Smooth muscle cell (in vitro differentiated cells): ENCODE measurements at regions not wholly inside any gene's neighbourhood (a gene's known extent, or its start where the extent isn't known, plus 50 kb on each side); places are given as distances from the start of the nearest gene placed in this dataset.

Experiments used
- DNase-seq: peaks from one replicate; lab custom pipeline; 2025; ENCODE audit not compliant: unreplicated experiment; lab: John Stamatoyannopoulos, UW
- H2AFZ ChIP-seq: fragments of 200-600 bp; sonication (generic); 2 replicates; pipeline ENCODE4 v1.6.0; 2016; ENCODE audit warnings: antibody characterized with exemption, low read depth, mild to moderate bottlenecking
- H3F3A ChIP-seq: fragments of 200-600 bp; sonication (generic); 2 replicates; pipeline ENCODE4 v1.6.0; 2017; ENCODE audit warnings: antibody characterized with exemption, low read depth
- H3K27ac ChIP-seq: fragments of 200-600 bp; sonication (generic); 2 replicates; pipeline ENCODE4 v1.5.1; 2016; ENCODE audit warnings: low read depth, mild to moderate bottlenecking
- H3K27me3 ChIP-seq: fragments of 200-600 bp; sonication (generic); 2 replicates; pipeline ENCODE4 v1.6.1; 2016; ENCODE audit warnings: low read depth, mild to moderate bottlenecking
- H3K36me3 ChIP-seq: fragments of 200-600 bp; sonication (generic); 2 replicates; pipeline ENCODE4 v1.5.1; 2016; ENCODE audit warnings: low read depth
- H3K4me1 ChIP-seq: fragments of 200-600 bp; sonication (generic); 2 replicates; pipeline ENCODE4 v1.5.1; 2016; ENCODE audit warnings: low read depth
- H3K4me2 ChIP-seq: fragments of 200-600 bp; sonication (generic); 2 replicates; pipeline ENCODE4 v1.6.0; 2016; ENCODE audit warnings: mild to moderate bottlenecking
- H3K4me3 ChIP-seq: fragments of 200-600 bp; sonication (generic); 2 replicates; pipeline ENCODE4 v1.5.1; 2016; ENCODE audit warnings: mild to moderate bottlenecking
- H3K79me2 ChIP-seq: fragments of 200-600 bp; sonication (generic); 2 replicates; pipeline ENCODE4 v1.6.0; 2016; ENCODE audit warnings: low read depth, mild to moderate bottlenecking
- H3K9ac ChIP-seq: fragments of 200-600 bp; sonication (generic); 2 replicates; pipeline ENCODE4 v1.6.0; 2016; ENCODE audit warnings: low read depth
- H3K9me3 ChIP-seq: fragments of 200-600 bp; sonication (generic); replicated peaks from 2 replicates; pipeline ENCODE4 v1.5.1; 2016; ENCODE audit warnings: low read depth
- H4K20me1 ChIP-seq: fragments of 200-600 bp; sonication (generic); 2 replicates; pipeline ENCODE4 v1.6.0; 2016; ENCODE audit warnings: low read depth
- WGBS: methylation state at CpG from one replicate; pipeline ENCODE4 v1.1.7; 2016; ENCODE audit warnings: low lambda C conversion rate; 5-methylcytosine and 5-hydroxymethylcytosine counted together
- TF ChIP-seq, protein P1 (sequence below): fragments of 200-600 bp; sonication (generic); IDR thresholded peaks from 2 replicates; pipeline ENCODE4 v1.5.1; 2017; ENCODE audit warnings: borderline replicate concordance, mild to moderate bottlenecking, antibody characterized with exemption; ENCODE audit not compliant: insufficient read depth, poor library complexity, severe bottlenecking

DNA sequence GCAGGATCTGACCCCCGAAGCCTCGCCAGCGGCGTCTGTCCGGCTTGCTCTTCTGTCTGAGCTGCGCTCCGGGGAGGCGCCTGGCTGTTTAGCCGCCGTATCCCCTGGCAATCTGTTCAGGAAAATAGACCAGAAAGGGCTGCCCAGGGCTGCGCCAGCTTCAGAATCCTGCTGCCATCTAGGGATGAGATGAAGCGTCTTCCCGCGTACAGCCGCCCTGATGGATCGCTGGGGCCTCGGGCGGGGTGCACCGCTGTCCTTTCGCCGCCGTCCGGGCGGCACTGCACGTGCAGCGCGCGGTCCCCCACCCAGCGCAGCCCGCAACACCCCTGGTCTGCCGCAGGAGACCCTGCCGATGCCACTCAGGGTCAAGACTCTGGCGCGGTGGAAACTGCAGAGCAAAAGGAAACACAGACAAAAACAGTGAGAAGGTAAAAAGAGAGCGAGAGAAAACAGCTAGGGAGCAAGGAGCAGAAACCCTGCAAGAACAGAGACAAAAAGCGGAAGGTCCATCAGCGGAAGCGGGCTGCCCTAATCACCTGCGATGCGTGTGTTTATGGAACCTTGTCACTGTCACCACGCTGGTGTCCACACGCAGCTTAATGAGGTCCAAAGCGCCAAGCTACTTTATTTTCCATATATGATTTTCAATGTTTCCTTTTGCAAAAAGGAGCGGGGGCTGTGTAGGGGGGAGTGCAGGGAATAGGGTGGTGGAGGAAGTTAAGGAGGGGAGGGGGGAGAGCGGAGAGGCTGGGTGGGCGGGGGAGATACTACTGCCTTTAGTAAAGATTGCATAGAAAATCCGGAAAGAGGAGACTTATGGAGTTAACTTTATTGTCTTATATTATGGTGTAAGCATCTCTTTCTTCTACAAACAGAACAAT is 2113.3 kb upstream of the PIK3C3 start:
- 1% methylated on average over 46 of the region's 47 CpGs for WGBS
- Histone ChIP-seq H3K36me3 (no peaks in the 10 kb centered on the region), H4K20me1 (no peaks in the 10 kb centered on the region), H3F3A (no peaks in the 10 kb centered on the region), H3K79me2 (no peaks in the 10 kb centered on the region), H3K4me2 (peak overlapping the region; percentile 92), H3K9ac (no peak overlapping the region), H2AFZ (peak overlapping the region; percentile 79), H3K9me3 (no peaks in the 10 kb centered on the region), H3K4me3 (peak overlapping the region; percentile 53), H3K27me3 (no peaks in the 10 kb centered on the region), H3K4me1 (peaks cover 10% of the 10 kb centered on the region), H3K27ac (no peak overlapping the region)
- TF ChIP-seq, protein P1, sequence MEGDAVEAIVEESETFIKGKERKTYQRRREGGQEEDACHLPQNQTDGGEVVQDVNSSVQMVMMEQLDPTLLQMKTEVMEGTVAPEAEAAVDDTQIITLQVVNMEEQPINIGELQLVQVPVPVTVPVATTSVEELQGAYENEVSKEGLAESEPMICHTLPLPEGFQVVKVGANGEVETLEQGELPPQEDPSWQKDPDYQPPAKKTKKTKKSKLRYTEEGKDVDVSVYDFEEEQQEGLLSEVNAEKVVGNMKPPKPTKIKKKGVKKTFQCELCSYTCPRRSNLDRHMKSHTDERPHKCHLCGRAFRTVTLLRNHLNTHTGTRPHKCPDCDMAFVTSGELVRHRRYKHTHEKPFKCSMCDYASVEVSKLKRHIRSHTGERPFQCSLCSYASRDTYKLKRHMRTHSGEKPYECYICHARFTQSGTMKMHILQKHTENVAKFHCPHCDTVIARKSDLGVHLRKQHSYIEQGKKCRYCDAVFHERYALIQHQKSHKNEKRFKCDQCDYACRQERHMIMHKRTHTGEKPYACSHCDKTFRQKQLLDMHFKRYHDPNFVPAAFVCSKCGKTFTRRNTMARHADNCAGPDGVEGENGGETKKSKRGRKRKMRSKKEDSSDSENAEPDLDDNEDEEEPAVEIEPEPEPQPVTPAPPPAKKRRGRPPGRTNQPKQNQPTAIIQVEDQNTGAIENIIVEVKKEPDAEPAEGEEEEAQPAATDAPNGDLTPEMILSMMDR = peak; percentile 28
- peak; percentile 28 for DNase-seq

DNA sequence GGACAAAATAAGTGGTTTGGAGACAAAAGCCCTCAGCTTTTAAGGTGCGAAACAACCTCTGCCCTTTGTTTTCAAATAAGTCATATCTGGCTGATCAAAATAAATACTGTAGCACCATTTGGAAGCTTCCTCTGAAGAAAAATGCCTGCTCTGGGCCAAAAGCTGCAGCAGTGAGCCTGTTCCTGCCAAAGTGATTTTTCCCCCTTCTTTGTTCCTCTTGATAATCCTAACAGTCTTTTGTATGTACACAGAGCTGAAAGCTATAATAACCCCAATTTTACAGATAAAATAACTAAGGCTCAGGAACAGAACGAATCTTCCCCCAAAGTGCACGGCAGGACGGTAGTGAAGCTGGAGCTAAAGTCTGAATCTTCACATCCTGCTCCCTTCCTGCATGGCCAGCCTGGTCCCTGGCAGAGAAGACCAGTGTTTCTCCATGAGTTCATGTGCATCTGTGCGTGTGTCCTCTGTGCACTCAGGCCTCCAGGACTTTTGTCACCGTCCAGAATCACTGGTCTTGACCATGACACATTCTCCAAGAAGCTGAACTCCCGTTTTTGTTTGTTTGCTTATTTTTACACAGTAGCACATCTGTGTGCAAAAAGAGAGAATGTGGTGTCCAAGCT is 2114.1 kb upstream of the PIK3C3 start:
- Histone ChIP-seq H3K4me1 (peaks cover 10% of the 10 kb centered on the region), H3K36me3 (no peaks in the 10 kb centered on the region), H3F3A (no peaks in the 10 kb centered on the region), H3K4me2 (peak overlapping the region; percentile 92), H3K4me3 (peak overlapping the region; percentile 53), H4K20me1 (no peaks in the 10 kb centered on the region), H3K9ac (no peak overlapping the region), H3K79me2 (no peaks in the 10 kb centered on the region), H3K9me3 (no peaks in the 10 kb centered on the region), H3K27me3 (no peaks in the 10 kb centered on the region), H2AFZ (peak overlapping the region; percentile 79), H3K27ac (no peak overlapping the region)
- TF ChIP-seq, protein P1 = no peak
- WGBS = 35% methylated on average over 7 of the region's 7 CpGs
- no peak for DNase-seq

DNA sequence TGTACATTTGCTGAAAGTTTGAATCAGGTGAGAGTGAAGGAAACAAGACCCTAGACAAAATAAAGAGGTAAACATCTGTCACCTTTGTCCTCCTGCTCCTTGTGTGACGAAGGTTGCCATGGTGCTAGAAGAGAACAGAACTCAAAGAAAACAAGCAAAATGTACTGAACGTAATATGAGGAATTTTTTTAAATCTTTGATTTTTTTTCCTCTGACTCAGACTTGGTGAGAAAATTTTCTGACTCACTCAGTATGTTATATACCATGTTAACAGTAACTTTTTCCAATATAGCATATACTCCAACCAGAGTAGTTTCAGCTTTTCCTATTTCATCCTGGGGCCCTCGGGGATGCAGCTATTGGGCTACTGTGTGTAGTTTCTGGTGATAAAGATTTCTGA is 2114.6 kb upstream of the PIK3C3 start:
- H3F3A ChIP-seq = no peaks in the 10 kb centered on the region
- H2AFZ ChIP-seq = no peak overlapping the region
- TF ChIP-seq, protein P1 = no peak
- no peak overlapping the region for H3K4me3 ChIP-seq
- no peaks in the 10 kb centered on the region for H3K79me2 ChIP-seq
- no peaks in the 10 kb centered on the region for H3K9me3 ChIP-seq
- peak overlapping the region; percentile 2 for H3K9ac ChIP-seq
- no peak for DNase-seq
- H3K27me3 ChIP-seq = no peaks in the 10 kb centered on the region
- H3K4me2 ChIP-seq = no peak overlapping the region
- no peaks in the 10 kb centered on the region for H3K36me3 ChIP-seq
- WGBS = 54% methylated on average over 3 of the region's 3 CpGs
- H4K20me1 ChIP-seq = no peaks in the 10 kb centered on the region
- peaks cover 10% of the 10 kb centered on the region for H3K4me1 ChIP-seq
- H3K27ac ChIP-seq = no peak overlapping the region
